ENCODE measurements at regions not wholly inside any gene's neighbourhood (a gene's known extent, or its start where the extent isn't known, plus 50 kb on each side); places are given as distances from the start of the nearest gene placed in this dataset.

DNA sequence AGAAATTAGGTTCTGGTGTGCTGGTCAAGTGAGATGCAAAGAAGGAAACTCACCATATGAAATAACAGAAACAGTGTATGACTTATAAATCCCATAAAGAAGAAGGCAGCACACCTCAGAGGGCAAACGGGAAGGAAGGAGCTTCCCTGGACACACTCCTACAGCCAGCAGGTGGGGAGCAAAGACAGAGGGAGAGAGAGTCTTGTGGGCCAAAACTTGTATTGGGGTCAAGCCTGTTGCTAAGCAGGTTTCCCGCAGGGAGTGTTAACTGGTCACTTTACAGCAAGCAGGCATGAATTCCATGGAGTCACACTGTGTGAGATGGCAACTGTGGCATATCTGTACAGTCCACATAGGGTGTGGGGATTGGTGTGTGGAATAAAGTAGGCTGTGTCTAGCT, 222.9 kb upstream of the NDN start:
- TF ChIP-seq, protein P1, sequence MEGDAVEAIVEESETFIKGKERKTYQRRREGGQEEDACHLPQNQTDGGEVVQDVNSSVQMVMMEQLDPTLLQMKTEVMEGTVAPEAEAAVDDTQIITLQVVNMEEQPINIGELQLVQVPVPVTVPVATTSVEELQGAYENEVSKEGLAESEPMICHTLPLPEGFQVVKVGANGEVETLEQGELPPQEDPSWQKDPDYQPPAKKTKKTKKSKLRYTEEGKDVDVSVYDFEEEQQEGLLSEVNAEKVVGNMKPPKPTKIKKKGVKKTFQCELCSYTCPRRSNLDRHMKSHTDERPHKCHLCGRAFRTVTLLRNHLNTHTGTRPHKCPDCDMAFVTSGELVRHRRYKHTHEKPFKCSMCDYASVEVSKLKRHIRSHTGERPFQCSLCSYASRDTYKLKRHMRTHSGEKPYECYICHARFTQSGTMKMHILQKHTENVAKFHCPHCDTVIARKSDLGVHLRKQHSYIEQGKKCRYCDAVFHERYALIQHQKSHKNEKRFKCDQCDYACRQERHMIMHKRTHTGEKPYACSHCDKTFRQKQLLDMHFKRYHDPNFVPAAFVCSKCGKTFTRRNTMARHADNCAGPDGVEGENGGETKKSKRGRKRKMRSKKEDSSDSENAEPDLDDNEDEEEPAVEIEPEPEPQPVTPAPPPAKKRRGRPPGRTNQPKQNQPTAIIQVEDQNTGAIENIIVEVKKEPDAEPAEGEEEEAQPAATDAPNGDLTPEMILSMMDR (IDR thresholded peaks at IDR 0.05; ENCODE audit: low read depth, low read length): no peak
- TF ChIP-seq POLR2A (IDR thresholded peaks at IDR 0.05; ENCODE audit: extremely low read depth, insufficient read length): no peak
- TF ChIP-seq, protein P2, sequence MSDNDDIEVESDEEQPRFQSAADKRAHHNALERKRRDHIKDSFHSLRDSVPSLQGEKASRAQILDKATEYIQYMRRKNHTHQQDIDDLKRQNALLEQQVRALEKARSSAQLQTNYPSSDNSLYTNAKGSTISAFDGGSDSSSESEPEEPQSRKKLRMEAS (IDR thresholded peaks at IDR 0.05; ENCODE audit: low read depth, low read length): no peak
